ENCODE measurements at regions not wholly inside any gene's neighbourhood (a gene's known extent, or its start where the extent isn't known, plus 50 kb on each side); places are given as distances from the start of the nearest gene placed in this dataset.
A peak's percentile ranks its signal among the peaks of the same experiment; 100 is the strongest.

DNA sequence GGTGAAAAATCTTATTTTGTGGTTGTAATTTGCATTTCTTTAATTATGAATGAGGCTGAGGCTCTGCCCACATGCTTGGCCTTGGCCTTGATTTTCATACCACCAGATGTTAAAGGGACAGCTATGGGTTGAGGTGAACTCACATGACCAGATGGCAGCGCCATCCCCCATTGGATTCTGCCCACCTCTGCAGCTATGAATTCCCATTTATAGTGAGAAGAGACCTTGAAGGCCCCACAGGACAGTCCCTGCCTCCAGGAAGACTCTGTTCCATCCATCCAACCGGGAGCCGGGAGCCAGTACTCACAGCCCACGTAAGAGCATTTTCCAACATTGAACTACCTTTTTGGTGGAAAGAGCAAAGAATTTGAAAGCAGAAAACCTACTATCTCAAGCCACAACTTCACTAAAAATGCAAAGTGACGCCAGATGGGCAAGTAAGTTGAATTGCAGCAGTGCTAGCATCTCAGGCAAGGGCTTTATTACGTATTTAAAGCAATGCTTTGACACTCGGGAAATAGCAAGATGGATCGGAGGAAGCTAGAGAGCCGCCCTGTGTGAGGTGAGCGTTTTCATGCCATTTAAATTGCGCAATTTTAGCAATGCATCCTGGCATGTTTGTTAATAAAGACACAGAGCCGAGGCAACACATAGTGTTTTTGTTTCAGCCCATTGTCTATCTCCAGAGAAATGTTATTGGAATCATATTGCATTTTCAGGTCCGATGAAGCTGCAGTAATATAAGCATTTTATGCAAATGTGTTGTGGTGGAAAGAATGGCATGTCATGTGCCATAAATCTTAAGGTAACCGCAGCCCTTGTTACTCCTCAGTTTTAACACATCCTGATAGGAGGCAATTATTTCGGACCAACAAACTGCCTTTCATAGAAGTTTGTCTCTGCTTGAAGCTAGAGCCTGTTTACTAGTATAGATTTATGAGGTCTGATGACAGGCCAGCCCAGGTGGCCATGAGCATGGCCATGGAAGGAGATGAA, 273.4 kb upstream of the TNRC6C start:
- TF ChIP-seq CHD2 (IDR thresholded peaks at IDR 0.05; ENCODE audit: low read length) (no peak), RFX5 (IDR thresholded peaks at IDR 0.05; ENCODE audit: borderline replicate concordance, low read depth, low read length) (no peak), ASH2L (IDR thresholded peaks at IDR 0.05; ENCODE audit: low read length) (no peak), CEBPB (IDR thresholded peaks at IDR 0.05; ENCODE audit: low read depth, low read length) (peak; percentile 97)
- Histone ChIP-seq H2BK5ac (ENCODE audit: low read depth, low read length) (no peak overlapping the region), H3K23ac (ENCODE audit: insufficient read length) (no peak overlapping the region), H3K79me1 (ENCODE audit: low read depth, low read length) (no peaks in the 10 kb centered on the region), H4K20me1 (replicated peaks in 1 of 2; ENCODE audit: control insufficient read depth in 1 of 2, insufficient read depth in 2 of 2, low read length in 2 of 2) (no peaks in the 10 kb centered on the region), H2BK15ac (ENCODE audit: low read length) (no peak overlapping the region), H3K56ac (replicated peaks; ENCODE audit: insufficient read length, low read depth, low read length) (no peak overlapping the region), H3K9me3 (ENCODE audit: insufficient read depth in 2 of 2, low read depth in 1 of 2, low read length in 1 of 2) (no peaks in the 10 kb centered on the region), H3K23me2 (ENCODE audit: low read depth, low read length) (peaks cover 5% of the 10 kb centered on the region; the same call in 1 of the 2 replicates), H3K36me3 (ENCODE audit: control insufficient read depth in 2 of 4, insufficient read depth in 4 of 4, low read length in 3 of 4) (no peaks in the 10 kb centered on the region), H3K4me1 (replicated peaks in 1 of 4; ENCODE audit: control insufficient read depth in 3 of 4, insufficient read depth in 4 of 4, low read length in 3 of 4) (peaks cover 0 to 12% (median 1%) of the 10 kb centered on the region in 4 experiments; a peak in 3 of 7 replicates), H4K91ac (replicated peaks; ENCODE audit: insufficient read length, low read length) (no peak overlapping the region), H2BK120ac (replicated peaks; ENCODE audit: low read depth, low read length) (no peak overlapping the region), H3K14ac (ENCODE audit: insufficient read length) (no peak overlapping the region), H3K4ac (replicated peaks; ENCODE audit: insufficient read length, low read depth, low read length) (no peak overlapping the region), H2AFZ (ENCODE audit: low read length) (0 out of 2 replicates have a peak overlapping the region, but pooled peaks have one; percentile 37), H4K8ac (ENCODE audit: extremely low read depth, insufficient read depth, low read length) (no peak overlapping the region), H3K18ac (ENCODE audit: extremely low read depth, low read length) (no peak overlapping the region; the same call in 1 of the 2 replicates), H2BK12ac (ENCODE audit: low read depth, low read length) (no peak overlapping the region), H3K79me2 (ENCODE audit: control insufficient read depth in 1 of 2, insufficient read depth in 2 of 2, low read length in 2 of 2) (no peaks in the 10 kb centered on the region), H3K27ac (ENCODE audit: low read depth, low read length) (no peak overlapping the region), H2BK20ac (ENCODE audit: low read length) (no peak overlapping the region), H3K4me2 (ENCODE audit: insufficient read depth in 1 of 2, low read depth in 2 of 2, low read length in 2 of 2) (peak overlapping the region in 1 of 2 experiments; percentile 26; a peak in 1 of 4 replicates), H4K5ac (ENCODE audit: insufficient read length, low read depth, low read length) (no peak overlapping the region), H3K9ac (replicated peaks in 1 of 4; ENCODE audit: extremely low read depth in 1 of 4, low read depth in 3 of 4, low read length in 3 of 4) (no peak overlapping the region), H3K27me3 (replicated peaks in 1 of 4; ENCODE audit: control insufficient read depth in 3 of 4, extremely low read depth in 1 of 4, insufficient read depth in 3 of 4, low read length in 3 of 4) (no peaks in the 10 kb centered on the region; a peak in 1 of 7 replicates), H2AK5ac (ENCODE audit: low read depth, low read length) (no peak overlapping the region), H3K4me3 (ENCODE audit: extremely low read depth in 1 of 4, insufficient read depth in 2 of 4, low read depth in 3 of 4, low read length in 4 of 4) (no peak overlapping the region)
- FAIRE-seq (peak; percentile 50), DNase-seq (ENCODE audit: low read depth in 1 of 2, low spot score in 2 of 2) (no peak)
- ChIA-PET CTCF (ENCODE audit: partially characterized antibody) (interaction anchor here (1.2 kb wide), 2 partner anchors 87 to 323 kb away, joined by 3 to 4 read pairs; no protein-coding TSS in a partner anchor), POLR2A (ENCODE audit: partially characterized antibody) (no interaction called here)
- 60% methylated on average over 15 of the region's 15 CpGs; no CpG with 5 or more reads in 1 of the 2 experiments for WGBS, 2 experiments (ENCODE audit: extremely low coverage in 1 of 2, insufficient coverage in 1 of 2, insufficient read length in 1 of 2, insufficient replicate concordance in 2 of 2, low coverage in 1 of 2, low lambda C conversion rate in 2 of 2, missing lambda C conversion rate in 1 of 2)
